NCI-H2107 (cell line): ENCODE measurements at regions not wholly inside any gene's neighbourhood (a gene's known extent, or its start where the extent isn't known, plus 50 kb on each side); places are given as distances from the start of the nearest gene placed in this dataset.

Source experiments
- DNase-seq: peaks from one replicate; lab custom pipeline; 2025; lab: John Stamatoyannopoulos, UW

DNA sequence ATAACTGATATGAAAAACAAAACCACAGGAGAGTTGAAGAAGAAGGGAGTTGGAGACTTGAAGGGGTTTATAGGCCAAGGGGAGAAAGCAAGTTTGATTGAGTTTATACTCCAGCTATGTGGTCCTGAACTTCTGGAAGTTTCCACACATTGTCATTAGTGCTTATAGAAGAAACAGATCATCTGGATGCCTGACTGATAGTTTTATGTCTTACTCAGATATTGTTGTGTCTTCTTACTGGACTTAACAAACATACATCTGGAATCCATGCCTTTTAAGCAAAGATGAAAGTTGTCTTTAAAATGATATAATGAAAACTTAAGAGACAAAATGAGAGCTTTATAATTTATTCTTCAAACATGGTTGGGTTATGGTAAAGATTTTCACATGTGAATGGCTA is 101.3 kb upstream of the FZD8 start:
- DNase-seq: no peak

DNA sequence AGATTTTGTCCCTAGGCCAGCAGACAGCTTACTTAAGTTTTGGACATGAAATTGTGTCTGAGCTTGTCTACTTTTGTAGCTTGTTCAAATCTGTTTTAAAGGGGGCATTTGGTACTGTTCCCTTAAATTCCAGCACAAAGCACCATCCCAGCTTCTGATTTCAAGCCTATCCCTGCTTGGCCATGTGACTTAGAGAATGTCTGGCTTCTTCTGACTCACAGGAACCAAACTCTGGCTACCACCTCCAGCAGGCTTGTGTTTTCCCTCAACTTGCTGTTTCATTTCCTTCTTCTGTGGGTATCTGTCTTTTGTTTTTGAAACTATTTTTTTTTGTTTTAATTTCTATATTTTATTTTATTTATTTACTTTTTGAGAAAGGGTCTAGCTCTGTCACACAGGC is 97.9 kb upstream of the FZD8 start:
- DNase-seq: no peak

- no peak for DNase-seq
Measured at GRCh38 chr10:35735412-35735811, 93.3 kb upstream of the FZD8 start.

DNA sequence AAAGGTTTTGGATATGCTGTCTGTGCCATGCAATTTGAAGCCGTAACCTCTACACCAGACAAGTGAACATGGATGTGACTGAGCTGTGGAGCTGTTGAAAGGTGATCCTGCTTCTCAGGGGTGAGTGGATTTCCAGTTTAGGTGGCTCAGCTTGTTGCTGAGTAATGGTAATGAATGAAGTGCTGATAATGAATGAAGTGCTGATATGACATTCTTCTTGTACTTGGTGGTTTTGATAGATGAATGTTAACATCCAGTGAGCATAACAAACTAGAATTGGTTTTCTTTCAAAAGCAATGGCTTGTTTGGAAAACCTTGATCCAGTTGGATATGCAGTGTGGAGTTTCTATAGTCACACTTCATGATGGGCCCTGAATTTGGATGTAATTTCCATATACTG is 89.7 kb upstream of the FZD8 start:
- DNase-seq: no peak

GRCh38 chr10:35728341-35728740 is 86.2 kb upstream of the FZD8 start:
- no peak for DNase-seq

DNA sequence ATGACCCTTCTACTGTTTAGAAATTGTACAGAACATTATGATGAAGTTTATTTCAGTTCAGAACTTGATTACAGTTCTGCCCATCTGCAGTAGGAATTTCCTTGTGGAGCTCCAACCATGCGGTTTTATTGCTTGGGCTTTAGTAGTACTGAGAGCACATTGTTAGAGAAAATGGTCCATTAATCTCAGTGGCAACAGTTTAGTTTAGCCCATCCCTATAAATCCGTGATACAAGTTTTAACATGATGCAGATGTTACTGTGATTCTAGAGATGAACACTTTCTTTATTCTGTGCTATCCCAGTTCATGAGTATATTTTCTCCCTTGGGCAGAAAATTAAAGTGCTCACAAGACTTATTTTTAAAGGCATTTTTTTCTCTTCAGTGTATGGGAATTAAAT is 84.8 kb upstream of the FZD8 start:
- no peak for DNase-seq

GRCh38 chr10:35723992-35724391 is 81.9 kb upstream of the FZD8 start:
- no peak for DNase-seq

GRCh38 chr10:35723059-35723458 is 81.0 kb upstream of the FZD8 start:
- DNase-seq: no peak

DNA sequence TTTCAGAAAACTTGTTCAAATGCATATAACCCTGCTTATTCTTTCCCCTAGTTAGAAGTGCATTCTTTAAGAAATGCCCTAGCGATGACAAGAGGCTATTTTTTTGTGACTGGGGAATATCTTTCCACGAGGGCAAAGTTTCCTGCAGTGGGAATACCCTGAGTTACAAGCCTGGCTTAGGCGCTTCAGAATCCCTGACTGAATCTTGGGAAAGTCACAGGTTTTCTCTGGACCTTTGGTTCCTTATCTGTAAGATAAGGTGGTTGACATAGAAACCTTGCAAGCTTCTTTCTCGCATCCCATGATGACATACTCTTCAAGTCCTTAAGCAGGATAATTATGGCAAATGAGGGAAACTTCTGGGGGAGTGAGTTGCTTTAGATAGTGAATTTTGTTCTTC is 80.5 kb upstream of the FZD8 start:
- DNase-seq: no peak

GRCh38 chr10:35722226-35722625 is 80.1 kb upstream of the FZD8 start:
- no peak for DNase-seq

GRCh38 chr10:35720366-35720765 is 78.3 kb upstream of the FZD8 start:
- DNase-seq: no peak

DNA sequence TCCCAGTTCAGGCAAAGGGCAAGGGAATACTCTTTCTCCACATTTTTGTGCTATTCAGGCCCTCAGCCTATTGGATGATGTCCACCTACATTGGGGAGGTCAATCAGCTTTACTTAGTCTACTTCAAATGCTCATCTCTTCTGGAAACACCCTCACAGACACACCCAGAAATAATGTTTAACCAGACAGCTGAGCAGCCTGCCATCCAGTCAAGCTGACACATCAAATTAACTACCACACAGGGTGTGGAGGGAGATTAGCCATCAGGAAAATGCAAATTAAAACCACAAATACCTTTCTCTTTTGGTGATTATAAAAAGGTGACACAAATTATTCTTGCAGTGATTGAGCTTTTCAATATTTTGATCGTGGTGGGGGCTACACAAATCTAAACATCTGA is 74.7 kb upstream of the FZD8 start:
- no peak for DNase-seq

DNA sequence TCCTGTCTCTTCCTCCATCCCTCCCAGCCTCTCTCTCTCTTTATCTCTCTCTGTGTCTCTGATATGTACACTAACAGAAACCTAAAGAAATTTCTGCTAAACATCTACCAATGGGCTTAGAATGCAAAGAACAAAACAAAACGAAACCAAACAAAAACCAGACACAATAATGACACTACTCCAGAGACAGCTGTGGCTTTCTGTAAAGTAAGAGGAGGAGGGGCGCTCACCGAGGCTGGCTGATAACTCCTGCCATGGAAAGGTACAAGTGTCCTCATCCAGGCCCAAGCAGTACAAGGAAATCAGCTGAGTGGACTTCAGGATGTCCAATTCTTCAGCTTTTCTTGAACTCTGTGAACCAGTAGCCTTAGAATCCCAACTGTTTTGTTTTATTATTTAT is 70.4 kb upstream of the FZD8 start:
- no peak for DNase-seq

- DNase-seq: peak; percentile 10
Measured at GRCh38 chr10:35711615-35712411, 69.7 kb upstream of the FZD8 start.

- no peak for DNase-seq
Measured at GRCh38 chr10:35707642-35708425, 65.7 kb upstream of the FZD8 start.

DNA sequence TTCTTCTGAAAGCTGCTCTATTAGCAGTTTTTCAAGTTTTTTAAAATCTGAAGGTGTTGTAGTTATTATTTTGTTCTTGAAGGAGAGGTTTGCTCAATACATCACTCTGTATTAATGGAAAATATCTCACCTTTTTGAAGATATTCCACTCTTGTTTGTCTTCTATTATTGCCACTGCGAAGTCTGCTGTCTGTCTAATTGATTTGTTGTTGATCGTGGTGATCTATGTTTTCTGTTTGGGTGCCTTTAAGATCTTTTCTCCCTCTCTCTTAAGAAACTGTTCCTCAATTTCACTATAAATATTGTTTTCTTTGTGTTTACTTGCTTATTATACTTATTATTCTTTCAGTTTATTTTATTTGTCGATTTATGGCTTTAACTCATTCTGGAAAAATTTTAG is 64.9 kb upstream of the FZD8 start:
- no peak for DNase-seq

GRCh38 chr10:35705671-35706070 is 63.6 kb upstream of the FZD8 start:
- DNase-seq: no peak

GRCh38 chr10:35705051-35705450 is 63.0 kb upstream of the FZD8 start:
- DNase-seq: no peak

- DNase-seq: no peak
Measured at GRCh38 chr10:35704401-35704800, 62.3 kb upstream of the FZD8 start.

DNA sequence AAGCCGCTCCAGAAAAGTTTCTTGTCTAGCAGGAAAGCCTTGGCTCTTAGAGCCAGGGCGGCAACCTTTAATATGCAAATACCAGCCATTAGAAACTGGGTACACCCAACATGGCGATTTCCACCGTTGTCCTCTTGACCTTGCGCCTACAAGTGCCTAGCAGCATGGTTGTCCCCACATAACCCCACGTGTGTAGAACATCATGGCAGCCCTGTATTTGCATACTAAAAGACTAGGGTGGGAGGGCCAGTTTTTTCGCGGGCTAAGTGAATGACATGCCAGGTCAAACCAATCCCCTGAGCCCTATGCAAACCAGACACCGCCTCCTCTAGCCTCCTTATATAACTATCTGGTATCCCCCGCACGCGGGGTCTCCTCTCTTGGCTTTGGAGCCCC is 58.4 kb upstream of the FZD8 start:
- no peak for DNase-seq

GRCh38 chr10:35699848-35700486 is 57.9 kb upstream of the FZD8 start:
- DNase-seq: no peak

GRCh38 chr10:35696392-35697287 is 54.5 kb upstream of the FZD8 start:
- no peak for DNase-seq
